GM21737 (cell line): ENCODE measurements at regions not wholly inside any gene's neighbourhood (a gene's known extent, or its start where the extent isn't known, plus 50 kb on each side); places are given as distances from the start of the nearest gene placed in this dataset.

ENCODE experiments used
- ATAC-seq: cut with Tn5 transposase; IDR thresholded peaks from one replicate; pipeline ENCODE4 v1.9.1; 2021; ENCODE audit warnings: mild to moderate bottlenecking, moderate library complexity; ENCODE audit not compliant: unreplicated experiment

DNA sequence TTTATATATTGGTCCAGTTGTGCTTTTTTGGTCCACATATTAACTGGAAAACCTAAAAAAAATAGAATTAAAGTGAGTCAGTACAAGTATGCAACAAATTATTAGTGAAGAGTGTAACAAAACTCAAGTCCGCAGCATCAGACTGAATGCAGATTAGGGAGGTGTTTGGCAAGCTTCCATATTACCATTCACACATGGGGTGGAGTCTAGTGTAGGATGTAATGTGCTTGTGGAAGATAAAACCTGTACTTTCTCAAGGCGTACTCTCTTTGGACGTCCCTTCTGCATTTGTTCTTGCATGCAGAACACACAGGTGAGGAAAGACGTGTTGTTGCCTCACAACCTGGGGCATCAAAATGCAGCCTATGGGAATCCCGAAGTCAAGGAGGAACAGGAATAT, 668.7 kb downstream of the MRPL39 start:
- no peak for ATAC-seq

DNA sequence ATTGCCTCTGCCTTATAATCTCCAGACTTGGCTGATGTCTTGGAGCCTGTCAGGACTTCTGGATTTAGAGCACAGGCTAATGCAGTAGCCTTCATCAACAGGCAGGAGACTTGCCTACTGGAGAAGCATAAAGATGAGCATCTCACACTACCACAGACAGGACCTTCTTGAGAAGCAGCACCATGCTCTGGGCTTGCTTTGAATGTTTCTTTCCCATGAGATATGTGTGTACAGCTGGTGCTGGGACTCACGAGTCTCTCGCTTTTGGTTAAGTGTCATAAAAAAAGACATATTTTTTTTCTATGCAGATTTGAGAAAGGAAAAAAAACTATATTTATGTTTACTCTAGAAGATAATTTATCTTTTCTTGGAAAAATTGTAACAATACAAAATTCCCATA, 671.3 kb downstream of the MRPL39 start:
- ATAC-seq: no peak

DNA sequence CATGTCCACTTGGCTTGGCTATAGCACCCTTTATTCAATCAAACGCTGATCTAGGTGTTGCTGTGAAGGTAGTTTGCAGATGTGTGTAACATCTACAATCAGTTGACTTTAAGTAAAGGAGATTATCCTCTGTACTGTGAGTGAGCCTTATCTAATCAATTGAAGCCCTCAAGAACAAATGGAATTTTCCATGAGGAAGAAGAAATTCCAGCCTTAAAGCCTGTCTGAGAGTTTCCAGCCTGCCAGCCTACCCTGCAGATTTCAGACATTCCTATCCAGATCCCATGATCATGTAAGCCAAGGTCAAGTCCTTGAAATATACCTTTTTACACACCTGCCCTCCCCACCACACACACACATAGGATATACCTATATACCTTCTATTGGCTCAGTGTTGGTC, 696.7 kb downstream of the MRPL39 start:
- no peak for ATAC-seq

DNA sequence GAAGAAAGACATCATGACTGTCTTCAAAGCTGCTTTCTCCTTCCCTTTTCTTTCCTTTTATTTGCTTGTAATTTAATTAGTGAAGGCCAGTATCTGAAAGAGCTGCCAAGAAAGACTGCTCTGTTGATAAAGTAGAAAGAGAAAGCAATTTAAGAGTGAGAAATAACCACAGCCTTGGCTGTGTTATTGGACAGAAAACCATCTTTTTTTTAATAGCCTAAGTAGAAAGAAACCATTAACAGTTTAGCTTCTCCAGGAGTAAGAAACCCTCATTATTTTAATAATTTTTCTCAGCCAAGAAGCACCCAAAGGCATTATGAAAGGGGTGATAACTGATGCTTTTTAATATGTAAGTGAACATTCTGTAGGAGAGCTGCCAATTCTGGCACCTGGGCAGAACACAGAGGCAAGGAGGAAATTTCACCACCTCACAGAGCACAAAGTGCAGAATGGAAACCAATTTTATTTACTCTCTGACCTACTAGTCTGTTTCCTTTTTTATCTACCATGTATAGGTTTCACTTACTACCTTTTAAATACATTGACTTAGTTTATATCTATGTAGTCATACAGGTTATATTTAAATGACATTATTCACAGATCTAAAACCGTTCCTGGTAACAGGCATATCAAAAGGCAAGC, 703.2 kb downstream of the MRPL39 start:
- peak; percentile 54 for ATAC-seq

DNA sequence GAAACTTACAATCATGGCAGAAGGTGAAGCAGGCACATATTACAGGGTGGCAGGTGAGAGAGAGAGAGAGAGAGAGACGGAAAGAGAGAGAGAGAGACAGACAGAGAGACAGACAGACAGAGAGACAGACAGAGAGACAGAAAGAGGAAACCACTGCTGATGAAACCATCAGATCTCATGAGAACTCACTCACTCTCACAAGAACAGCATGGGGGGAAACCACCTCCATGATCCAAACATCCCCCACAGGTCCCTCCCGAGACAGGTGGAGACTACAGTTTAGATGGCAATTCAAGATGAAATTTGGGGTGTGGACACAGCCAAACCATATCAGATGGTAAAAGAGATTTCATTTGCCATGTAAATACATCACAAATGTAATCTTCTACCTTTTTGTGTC, 708.1 kb downstream of the MRPL39 start:
- ATAC-seq: no peak

DNA sequence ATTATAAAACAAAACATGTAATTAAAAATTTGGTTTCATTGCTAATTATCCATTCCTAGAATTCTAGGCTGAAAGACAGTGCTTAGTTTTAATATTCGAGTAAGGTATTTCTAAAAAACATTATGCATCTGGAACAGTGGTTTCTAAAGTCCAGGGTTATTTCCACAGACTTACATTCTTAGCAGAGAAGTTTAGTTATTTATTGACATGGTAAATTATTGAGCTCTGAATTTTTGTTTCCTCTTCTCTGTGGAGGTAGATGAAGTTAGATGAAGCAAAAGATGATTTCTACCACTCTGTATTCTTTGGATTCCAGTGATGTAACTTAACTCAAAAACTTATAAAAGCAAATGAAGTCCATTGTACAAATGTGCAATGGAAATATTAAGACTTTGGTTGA, 709.4 kb downstream of the MRPL39 start:
- peak; percentile 55 for ATAC-seq

- ATAC-seq: no peak
Observed at GRCh38 chr21:24896735-24897124, 710.6 kb downstream of the MRPL39 start.

GRCh38 chr21:24895885-24896734, 711.2 kb downstream of the MRPL39 start:
- peak; percentile 74 for ATAC-seq

- ATAC-seq: no peak
Observed at GRCh38 chr21:24894324-24894723, 713.0 kb downstream of the MRPL39 start.

DNA sequence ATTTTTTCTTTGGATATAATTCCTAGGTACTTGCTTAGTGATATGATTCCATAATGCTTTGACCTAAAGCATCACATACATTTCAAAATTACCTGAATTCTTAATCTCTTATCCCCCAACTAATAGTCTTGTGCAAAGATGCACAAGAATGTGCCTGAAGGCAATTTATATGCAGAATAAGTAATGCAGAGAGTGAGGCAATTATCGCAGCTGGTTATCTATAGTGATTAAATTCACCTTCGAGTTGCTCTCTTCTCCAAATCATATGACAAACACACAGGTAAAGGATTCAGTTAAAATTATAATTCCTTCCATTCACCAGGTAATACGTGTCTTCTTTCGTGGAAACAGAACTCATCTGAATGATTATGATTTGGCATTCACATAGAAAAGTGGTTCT, 717.3 kb downstream of the MRPL39 start:
- no peak for ATAC-seq

- ATAC-seq: no peak
Observed at GRCh38 chr21:24881506-24881905, 725.8 kb downstream of the MRPL39 start.

GRCh38 chr21:24870633-24871032, 736.6 kb downstream of the MRPL39 start:
- no peak for ATAC-seq

DNA sequence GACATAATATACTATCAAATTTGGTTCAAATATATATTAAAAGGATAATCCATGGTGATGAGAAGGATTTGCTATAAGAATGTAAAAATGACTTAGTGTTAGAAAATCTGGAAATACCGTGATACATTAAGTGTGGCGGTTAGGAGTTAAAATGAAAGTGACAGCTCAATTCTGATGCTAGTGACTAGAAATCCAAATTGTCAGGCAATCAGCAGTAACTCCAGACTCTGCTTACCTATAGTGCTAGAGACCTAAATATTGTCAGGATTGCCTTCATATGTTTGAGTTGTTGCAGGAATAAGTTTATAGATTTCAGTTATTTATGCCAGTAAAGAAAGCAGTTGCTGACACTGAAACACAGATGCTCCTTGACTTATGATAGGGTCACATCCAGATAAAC, 737.4 kb downstream of the MRPL39 start:
- ATAC-seq: no peak

- ATAC-seq: no peak
Observed at GRCh38 chr21:24868117-24868516, 739.2 kb downstream of the MRPL39 start.

- ATAC-seq: no peak
Observed at GRCh38 chr21:24861471-24861870, 745.8 kb downstream of the MRPL39 start.

DNA sequence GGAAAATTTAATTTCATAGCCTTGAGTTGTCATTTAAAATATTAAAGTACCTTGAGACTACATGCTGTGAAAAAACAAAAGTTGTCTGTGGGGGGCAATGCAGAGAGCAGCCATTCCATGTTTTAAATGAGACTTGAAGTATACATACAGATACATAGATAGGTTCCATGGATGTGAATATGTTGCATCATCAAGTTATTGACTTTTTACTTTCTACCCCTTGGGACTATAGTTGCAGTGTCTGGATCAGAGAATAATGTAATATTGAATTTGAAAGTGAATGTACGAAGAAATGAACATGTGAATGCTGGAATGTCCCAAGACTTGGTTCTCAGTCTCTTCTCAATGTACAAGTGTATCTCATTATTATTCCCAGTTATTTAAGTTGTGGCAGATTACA, 751.0 kb downstream of the MRPL39 start:
- ATAC-seq: no peak

GRCh38 chr21:24852610-24853195, 754.6 kb downstream of the MRPL39 start:
- no peak for ATAC-seq

DNA sequence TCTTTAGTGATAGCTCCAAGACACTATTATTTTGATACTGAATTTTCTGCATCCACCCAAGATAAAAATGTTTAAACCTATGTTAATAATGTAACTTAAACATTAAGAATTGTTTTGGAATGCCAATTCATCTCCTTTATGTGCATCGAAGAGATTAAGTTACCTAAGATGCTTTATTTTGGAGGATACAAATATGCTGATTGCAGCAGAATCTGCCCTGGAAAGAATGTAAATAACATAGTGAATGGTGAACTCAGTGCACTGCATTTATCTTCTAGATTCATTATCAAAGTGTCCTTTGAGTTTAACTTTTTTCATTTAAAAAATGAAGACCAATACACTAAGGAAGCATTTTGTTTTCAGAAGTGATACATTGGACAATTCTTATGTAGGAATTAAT, 757.2 kb downstream of the MRPL39 start:
- ATAC-seq: no peak

DNA sequence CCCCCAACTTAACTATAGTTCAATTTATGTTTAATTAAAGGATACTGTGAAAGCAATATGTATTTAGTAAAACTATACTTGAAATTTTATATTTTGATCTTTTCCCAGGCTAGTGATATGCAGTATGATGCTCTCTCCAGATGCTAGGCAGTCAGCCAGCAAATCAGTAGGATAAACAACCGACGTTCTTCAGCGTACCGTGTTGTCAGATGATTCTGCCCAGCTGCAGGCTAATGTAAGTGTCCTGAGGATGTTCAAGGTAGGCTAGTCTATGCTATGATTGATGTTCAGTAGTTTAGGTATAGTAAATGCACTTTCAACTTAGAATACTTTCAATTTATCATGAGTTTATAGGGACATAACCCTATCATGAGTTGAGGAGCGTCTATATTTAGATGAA, 762.6 kb downstream of the MRPL39 start:
- ATAC-seq: no peak

- ATAC-seq: no peak
Observed at GRCh38 chr21:24840287-24840686, 767.0 kb downstream of the MRPL39 start.

- no peak for ATAC-seq
Observed at GRCh38 chr21:24832961-24833360, 774.3 kb downstream of the MRPL39 start.

DNA sequence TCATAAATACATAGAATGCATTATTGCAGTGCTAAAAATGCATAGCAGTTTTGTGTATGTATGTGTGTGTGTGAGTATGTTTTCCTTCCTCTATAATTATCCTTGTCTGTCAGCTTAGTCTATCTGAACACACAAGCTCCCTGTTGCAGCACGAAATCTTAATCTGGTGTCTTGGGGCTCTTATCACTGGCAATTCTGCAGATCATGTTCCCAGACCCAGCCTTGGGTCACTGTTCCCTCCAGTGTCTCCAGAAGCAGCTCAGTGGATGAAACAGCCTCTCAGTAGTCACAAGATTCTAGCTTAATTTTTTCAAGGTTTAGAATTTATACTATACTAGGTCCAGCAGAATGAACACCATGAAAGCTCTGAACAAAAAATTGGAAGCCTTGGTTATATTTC, 777.9 kb downstream of the MRPL39 start:
- no peak for ATAC-seq
